DMS53 treated with DMSO at 0.1 percent for 48 hours (cell line): ENCODE measurements at regions not wholly inside any gene's neighbourhood (a gene's known extent, or its start where the extent isn't known, plus 50 kb on each side); places are given as distances from the start of the nearest gene placed in this dataset.

Experiments
- DNase-seq: peaks from one replicate; lab custom pipeline; 2025; ENCODE audit not compliant: unreplicated experiment; lab: John Stamatoyannopoulos, UW

DNA sequence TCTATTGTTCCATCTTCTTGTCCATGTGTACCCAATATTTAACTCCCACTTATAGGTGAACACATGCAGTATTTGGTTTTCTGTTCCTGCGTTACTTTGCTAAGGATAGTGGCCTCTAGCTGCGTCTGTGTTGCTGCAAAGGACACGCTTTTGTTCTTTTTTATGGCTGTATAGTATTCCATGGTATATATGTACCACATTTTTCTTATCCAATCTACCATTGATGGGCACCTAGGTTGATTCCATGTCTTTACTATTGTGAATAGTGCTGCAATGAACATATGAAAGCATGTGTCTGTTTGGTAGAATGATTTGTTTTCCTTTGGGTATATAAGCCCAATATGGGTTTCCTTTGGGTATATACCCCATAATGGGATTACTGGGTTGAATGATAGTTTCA, 77.3 kb upstream of the MMADHC start:
- DNase-seq, result no peak

DNA sequence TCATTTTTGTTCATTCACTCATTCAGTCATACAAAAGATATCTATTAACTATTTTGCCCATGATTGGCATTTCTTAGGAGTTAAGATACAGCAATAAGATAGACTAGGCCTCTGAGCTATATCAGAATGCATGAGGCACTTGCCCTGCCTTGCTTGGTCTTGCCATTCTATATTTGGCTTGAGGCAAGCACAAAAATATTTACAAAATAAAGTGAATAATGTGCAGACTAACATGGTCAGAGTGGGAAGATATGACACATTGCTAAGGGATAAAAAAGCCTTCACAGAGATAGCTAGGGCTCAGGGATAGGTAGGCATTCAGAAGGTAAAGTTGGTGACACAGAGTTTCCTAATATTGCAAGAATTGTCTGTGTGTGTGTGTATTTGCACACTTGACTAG, 75.0 kb upstream of the MMADHC start:
- no peak for DNase-seq

DNA sequence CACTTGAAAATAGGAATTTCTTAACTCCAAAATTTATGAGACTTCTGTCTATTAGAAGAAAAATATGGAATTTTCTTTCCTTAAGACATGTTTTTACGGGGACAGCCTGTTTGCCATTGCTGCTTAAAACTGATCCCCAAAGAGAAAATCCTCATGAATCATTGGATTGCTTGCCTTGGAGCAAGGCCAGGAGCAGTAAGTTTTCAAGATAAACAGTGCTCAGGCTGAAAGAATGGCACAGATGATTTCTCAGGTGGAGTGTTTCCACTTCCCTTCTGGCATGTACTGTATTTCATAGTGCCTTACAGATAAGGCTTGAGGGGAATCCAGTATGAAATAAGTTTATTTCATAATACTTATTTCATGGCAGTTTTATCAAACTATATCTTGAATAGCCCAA, 74.3 kb upstream of the MMADHC start:
- DNase-seq, result peak; percentile 0

DNA sequence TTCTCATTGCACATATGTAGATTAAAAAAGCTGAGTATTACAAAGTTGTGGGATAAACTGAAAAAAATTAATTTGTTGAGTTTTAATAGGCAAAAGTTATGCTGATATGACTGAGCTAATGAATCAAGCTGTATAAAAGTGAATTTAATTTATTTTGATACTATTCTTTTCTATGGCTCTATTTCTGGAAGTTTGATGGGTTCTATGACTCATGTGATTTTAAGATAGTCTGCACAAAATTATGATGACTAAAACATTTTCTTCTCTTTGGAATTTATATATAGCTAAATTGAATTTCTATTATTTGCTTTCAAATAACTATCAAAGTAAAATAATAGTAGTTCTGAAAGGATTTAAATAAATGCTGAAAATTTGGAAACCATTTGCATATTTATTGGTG, 71.0 kb upstream of the MMADHC start:
- DNase-seq, result no peak

GRCh38 chr2:149657401-149658040, 69.9 kb upstream of the MMADHC start:
- no peak for DNase-seq

GRCh38 chr2:149656996-149657395, 69.4 kb upstream of the MMADHC start:
- no peak for DNase-seq

- no peak for DNase-seq
These were observed 66.4 kb upstream of the MMADHC start for GRCh38 chr2:149653831-149654445.

- no peak for DNase-seq
These were observed 65.4 kb upstream of the MMADHC start for GRCh38 chr2:149652926-149653325.

DNA sequence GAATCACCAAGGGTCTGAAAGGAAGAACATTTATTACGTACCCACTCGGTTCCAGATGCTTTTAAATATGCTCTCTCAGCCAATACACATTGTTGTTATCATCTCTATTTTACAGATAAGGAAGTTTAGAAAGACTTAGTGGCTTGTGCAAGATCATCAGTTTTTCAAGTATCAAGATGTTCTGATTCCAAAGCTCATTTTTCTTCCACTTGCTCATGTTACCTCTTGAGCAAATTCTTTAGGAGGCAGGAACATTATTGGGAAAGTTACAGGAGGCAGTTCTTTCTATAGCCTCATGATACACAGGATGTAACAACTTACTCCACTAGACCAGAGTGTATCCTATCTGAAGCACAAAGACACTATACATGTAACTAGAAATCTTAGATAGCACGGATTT, 65.0 kb upstream of the MMADHC start:
- no peak for DNase-seq

DNA sequence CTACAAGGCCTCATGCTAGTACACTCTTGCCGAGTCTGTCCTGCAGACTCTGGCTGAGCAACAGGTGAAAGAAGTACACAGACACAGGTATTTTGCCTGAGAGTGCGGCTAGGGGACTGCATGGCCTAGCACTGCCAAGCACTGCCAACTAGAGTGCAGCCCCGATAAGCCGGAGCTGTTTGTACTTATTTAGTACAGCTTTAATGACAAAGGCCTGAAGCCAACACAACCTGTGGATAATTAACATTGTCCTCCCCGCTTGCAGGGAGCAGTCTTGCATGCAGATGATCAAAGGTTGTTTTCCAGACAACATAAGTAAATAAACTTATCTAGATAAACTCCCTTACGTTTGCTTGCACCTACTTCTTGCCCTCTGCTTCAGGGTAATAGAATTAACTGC, 63.7 kb upstream of the MMADHC start:
- no peak for DNase-seq

DNA sequence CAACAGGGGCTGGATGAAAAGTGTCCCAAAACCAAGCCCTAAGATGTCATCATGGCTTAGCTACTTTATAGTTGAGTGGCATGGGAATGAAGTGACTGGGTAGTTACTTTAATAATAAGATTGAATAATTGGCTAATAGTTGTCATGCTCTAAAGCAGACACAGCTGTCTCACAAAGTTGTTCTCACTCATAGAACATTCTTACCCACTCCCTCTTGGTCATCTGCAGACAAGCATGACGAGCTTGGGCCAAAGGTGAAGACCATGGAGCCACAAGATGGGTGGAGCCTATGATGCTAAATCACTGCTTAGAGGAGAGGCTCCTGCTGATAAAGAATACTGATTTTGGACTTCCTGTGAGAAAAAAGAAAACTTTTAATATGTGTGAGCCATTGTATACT, 62.4 kb upstream of the MMADHC start:
- DNase-seq, result no peak

GRCh38 chr2:149648282-149649030, 60.9 kb upstream of the MMADHC start:
- no peak for DNase-seq

- DNase-seq, result no peak
These were observed 57.8 kb upstream of the MMADHC start for GRCh38 chr2:149645391-149645790.
